A549 (cell line): ENCODE measurements at regions not wholly inside any gene's neighbourhood (a gene's known extent, or its start where the extent isn't known, plus 50 kb on each side); places are given as distances from the start of the nearest gene placed in this dataset.

ENCODE experiments used
- ATAC-seq, 2 experiments: fragments of 200-7000 bp in 1 of 2; fragments of >200 bp in 1 of 2; cut with Nextera tagmentation in 1 of 2; cut with Tn5 transposase in 1 of 2; 3 replicates each; pipeline versions ENCODE4 v1.8.0 to v1.9.1; 2018 to 2020; ENCODE audit warnings: mild to moderate bottlenecking in 1 of 2, moderate library complexity in 1 of 2
- CTCF ChIA-PET: fragments of 300-600 bp; sonication (Branson Sonifier 250); formaldehyde crosslinking; extraction: SDS; loops from one replicate; lab custom pipeline; 2021; ENCODE audit warnings: antibody characterized with exemption, inconsistent platforms; lab: Yijun Ruan, JAX
- POLR2A ChIA-PET: fragments of 350-600 bp; formaldehyde crosslinking; extraction: SDS; loops from one replicate; lab custom pipeline; 2021; ENCODE audit warnings: antibody characterized with exemption, inconsistent platforms; lab: Yijun Ruan, JAX
- DNase-seq, 2 experiments: peaks; one replicate each; pipeline versions ENCODE4 v3.0.0 to v3.0.0-alpha.2; 2011 to 2016; ENCODE audit warnings: low read depth in 1 of 2, low spot score in 1 of 2
- FAIRE-seq: peaks from 2 replicates; lab custom pipeline; 2011; peaks lifted over from hg19 to GRCh38; lab: Jason Lieb, UNC
- H3K27ac ChIP-seq, 2 experiments: fragments of >200 bp; sonication (Bioruptor Twin); formaldehyde crosslinking; 3 replicates each; pipeline ENCODE4 v1.5.1; 2016 to 2017
- H3K4me1 ChIP-seq: fragments of >200 bp; sonication (Bioruptor Twin); formaldehyde crosslinking; 3 replicates; pipeline ENCODE4 v1.6.1; 2016
- H3K4me2 ChIP-seq: fragments of >200 bp; sonication (Bioruptor Twin); formaldehyde crosslinking; 3 replicates; pipeline ENCODE4 v1.6.1; 2016
- H3K4me3 ChIP-seq: fragments of >200 bp; sonication (Bioruptor Twin); formaldehyde crosslinking; 3 replicates; pipeline ENCODE4 v1.5.1; 2016
- H3K9me3 ChIP-seq: fragments of >200 bp; sonication (Bioruptor Twin); formaldehyde crosslinking; 3 replicates; pipeline ENCODE4 v1.6.1; 2016
- BHLHE40 ChIP-seq: IDR thresholded peaks from 2 replicates; pipeline ENCODE4 v1.6.1; 2012; ENCODE audit warnings: low read depth, low read length, inconsistent platforms
- CEBPB ChIP-seq, 2 experiments: fragments of >200 bp in 1 of 2; sonication (Bioruptor Twin) in 1 of 2; formaldehyde crosslinking in 1 of 2; IDR thresholded peaks; 2 replicates each; pipeline ENCODE4 v1.6.1; 2012 to 2016
- CTCF ChIP-seq: fragments of >200 bp; sonication (Bioruptor Twin); formaldehyde crosslinking; IDR thresholded peaks from 3 replicates; pipeline ENCODE4 v1.5.1; 2016
- EHMT2 ChIP-seq: fragments of 200-600 bp; sonication (generic); IDR thresholded peaks from 2 replicates; pipeline ENCODE4 v1.6.1; 2016; ENCODE audit warnings: antibody characterized with exemption, low read depth, mild to moderate bottlenecking, moderate library complexity
- FOSB ChIP-seq: fragments of 250-450 bp; sonication (Bioruptor Pico); IDR thresholded peaks from 2 replicates; pipeline ENCODE4 v1.5.0; 2020; ENCODE audit warnings: mild to moderate bottlenecking, moderate library complexity
- HEYL ChIP-seq: fragments of 250-450 bp; sonication (Bioruptor Pico); IDR thresholded peaks from 2 replicates; pipeline ENCODE4 v1.8.0; 2021; ENCODE audit warnings: mild to moderate bottlenecking, moderate library complexity
- KDM1A ChIP-seq: fragments of 200-600 bp; sonication (generic); IDR thresholded peaks from 2 replicates; pipeline ENCODE4 v1.6.1; 2016; ENCODE audit warnings: low read depth, mild to moderate bottlenecking
- KDM5A ChIP-seq: fragments of 200-600 bp; sonication (generic); IDR thresholded peaks from 2 replicates; pipeline ENCODE4 v1.6.1; 2016; ENCODE audit warnings: antibody characterized with exemption, mild to moderate bottlenecking
- MAX ChIP-seq: IDR thresholded peaks from 2 replicates; pipeline ENCODE4 v1.6.1; 2012
- MAZ ChIP-seq: fragments of 150-350 bp; IDR thresholded peaks from 2 replicates; pipeline ENCODE4 v1.6.1; 2014; ENCODE audit warnings: antibody characterized with exemption, low read depth, low read length, borderline replicate concordance
- POLR2A ChIP-seq: IDR thresholded peaks from 2 replicates; pipeline ENCODE4 v1.6.1; 2012; ENCODE audit warnings: mild to moderate bottlenecking, low read length
- RAD21 ChIP-seq, 2 experiments: fragments of >200 bp in 1 of 2; sonication (Bioruptor Twin) in 1 of 2; formaldehyde crosslinking in 1 of 2; IDR thresholded peaks in 1 of 2; conservative IDR thresholded peaks in 1 of 2; 2 replicates in 1 of 2; 3 replicates in 1 of 2; pipeline ENCODE4 v1.6.1; 2012 to 2018; ENCODE audit warnings: inconsistent platforms in 1 of 2
- SMC3 ChIP-seq: fragments of >200 bp; sonication (Bioruptor Twin); formaldehyde crosslinking; IDR thresholded peaks from 3 replicates; pipeline ENCODE4 v1.6.1; 2018; ENCODE audit warnings: inconsistent platforms
- SREBF2 ChIP-seq: fragments of 450-650 bp; IDR thresholded peaks from 2 replicates; pipeline ENCODE4 v1.6.1; 2014; ENCODE audit warnings: mild to moderate bottlenecking, moderate library complexity
- TP53 ChIP-seq: fragments of 250-450 bp; sonication (Bioruptor Pico); IDR thresholded peaks from 2 replicates; pipeline ENCODE4 v1.5.0; 2021; ENCODE audit warnings: mild to moderate bottlenecking, moderate library complexity
- WGBS: methylation state at CpG from one replicate; pipeline ENCODE4 v1.1.6; 2017; ENCODE audit errors: missing lambda C conversion rate; 5-methylcytosine and 5-hydroxymethylcytosine counted together

- Histone ChIP-seq H3K27ac (no peak overlapping the region), H3K4me2 (no peak overlapping the region)
- DNase-seq (no peak), ATAC-seq (no peak)
- no peak for TF ChIP-seq KDM1A
- no peak for TF ChIP-seq SREBF2
- TF ChIP-seq, all 56 proteins: peak for 0
- ChIA-PET CTCF (no interaction called here), POLR2A (no interaction called here)
- Histone ChIP-seq H3K4me1 (no peaks in the 10 kb centered on the region), H3K9me3 (no peaks in the 10 kb centered on the region), H3K4me3 (no peak overlapping the region)
- 12% methylated on average over 3 of the region's 3 CpGs for WGBS
- no peak for FAIRE-seq
Observed at GRCh38 chr5:165196961-165197360, 1691.5 kb downstream of the MAT2B start.

- ATAC-seq (no peak), FAIRE-seq (no peak)
- 10% methylated on average over 3 of the region's 3 CpGs for WGBS
- CTCF ChIA-PET: no interaction called here
- H3K4me3 ChIP-seq: no peak overlapping the region
- H3K27ac ChIP-seq: no peak overlapping the region
- H3K4me2 ChIP-seq: no peak overlapping the region
- TF ChIP-seq KDM5A: no peak
- TF ChIP-seq, all 56 proteins: peak for 0
- DNase-seq: no peak
- H3K9me3 ChIP-seq: no peaks in the 10 kb centered on the region
- H3K4me1 ChIP-seq: no peaks in the 10 kb centered on the region
- POLR2A ChIA-PET: no interaction called here
Observed at GRCh38 chr5:165201369-165201768, 1696.0 kb downstream of the MAT2B start.

GRCh38 chr5:165201771-165202518 lies 1696.5 kb downstream of the MAT2B start:
- DNase-seq (no peak), ATAC-seq (no peak), FAIRE-seq (no peak)
- no peak for TF ChIP-seq MAZ
- TF ChIP-seq FOSB (CRISPR knock-in tag): no peak
- no peak for TF ChIP-seq HEYL (CRISPR knock-in tag)
- no peak for TF ChIP-seq KDM1A
- TF ChIP-seq POLR2A: no peak
- no peak for TF ChIP-seq RAD21 (conservative IDR thresholded peaks at IDR 0.05 in 1 of 2, IDR thresholded peaks at IDR 0.05 in 1 of 2)
- H3K27ac ChIP-seq: no peak overlapping the region
- POLR2A ChIA-PET: no interaction called here
- no peaks in the 10 kb centered on the region for H3K9me3 ChIP-seq
- no peak overlapping the region for H3K4me2 ChIP-seq
- no peak overlapping the region for H3K4me3 ChIP-seq
- H3K4me1 ChIP-seq: no peaks in the 10 kb centered on the region
- CTCF ChIA-PET: no interaction called here

GRCh38 chr5:165202519-165202910 lies 1697.1 kb downstream of the MAT2B start:
- 38% methylated on average over 3 of the region's 3 CpGs for WGBS
- H3K4me1 ChIP-seq: no peaks in the 10 kb centered on the region
- ATAC-seq: no peak
- no peaks in the 10 kb centered on the region for H3K9me3 ChIP-seq
- no peak for DNase-seq
- FAIRE-seq: no peak
- CTCF ChIA-PET: no interaction called here
- no peak overlapping the region for H3K4me3 ChIP-seq
- H3K4me2 ChIP-seq: no peak overlapping the region
- no peak overlapping the region for H3K27ac ChIP-seq
- POLR2A ChIA-PET: no interaction called here
- TF ChIP-seq EHMT2 (no peak), TP53 (CRISPR knock-in tag) (no peak), RAD21 (conservative IDR thresholded peaks at IDR 0.05 in 1 of 2, IDR thresholded peaks at IDR 0.05 in 1 of 2) (no peak), BHLHE40 (no peak), CEBPB (IDR thresholded peaks at IDR 0.05) (no peak), CTCF (no peak)

- H3K27ac ChIP-seq: no peak overlapping the region
- H3K9me3 ChIP-seq: no peaks in the 10 kb centered on the region
- ChIA-PET POLR2A (no interaction called here), CTCF (no interaction called here)
- WGBS: 2% methylated on average over 1 of the region's 1 CpG
- no peak for ATAC-seq
- DNase-seq: peak; percentile 2 to 29
- H3K4me2 ChIP-seq: no peak overlapping the region
- H3K4me1 ChIP-seq: no peaks in the 10 kb centered on the region
- H3K4me3 ChIP-seq: no peak overlapping the region
- FAIRE-seq: no peak
- TF ChIP-seq SMC3 (peak; percentile 60), CTCF (peak; percentile 67), CEBPB (IDR thresholded peaks at IDR 0.05) (no peak), MAX (no peak), RAD21 (conservative IDR thresholded peaks at IDR 0.05 in 1 of 2, IDR thresholded peaks at IDR 0.05 in 1 of 2) (peak; percentile 47 to 51; a peak in 4 of 5 replicates)
Observed at GRCh38 chr5:165209101-165209727, 1703.8 kb downstream of the MAT2B start.
